OCI-LY7 (cell line): ENCODE measurements at regions not wholly inside any gene's neighbourhood (a gene's known extent, or its start where the extent isn't known, plus 50 kb on each side); places are given as distances from the start of the nearest gene placed in this dataset.

ENCODE experiments used
- BruUV-seq: library from RNA; stranded (reverse); fragments of 400-500 nt; replicated peaks from 2 replicates; lab custom pipeline; 2021; lab: Mats Ljungman, UMichigan
- CTCF ChIA-PET: fragments of 300-600 bp; sonication (Branson Sonifier 250); formaldehyde crosslinking; loops from one replicate; lab custom pipeline; 2022; ENCODE audit warnings: antibody characterized with exemption; ENCODE audit not compliant: unreplicated experiment; lab: Charles Lee
- POLR2A ChIA-PET: fragments of 300-600 bp; sonication (Branson Sonifier 250); formaldehyde crosslinking; loops from one replicate; lab custom pipeline; 2022; ENCODE audit warnings: antibody characterized with exemption; lab: Charles Lee
- DNase-seq: peaks from one replicate; pipeline ENCODE4 v3.0.0-alpha.2; 2015; ENCODE audit warnings: low spot score
- H2AFZ ChIP-seq: fragments of 200-600 bp; sonication (generic), shearing (Covaris generic); 2 replicates; pipeline ENCODE4 v1.6.1; 2014; ENCODE audit warnings: mild to moderate bottlenecking, antibody characterized with exemption, low read length, moderate library complexity
- H3K27ac ChIP-seq: fragments of 200-600 bp; sonication (generic); 2 replicates; pipeline ENCODE4 v1.5.1; 2014; ENCODE audit warnings: mixed run types, low read depth, mild to moderate bottlenecking, moderate library complexity, low read length, inconsistent platforms; ENCODE audit not compliant: poor library complexity, severe bottlenecking
- H3K36me3 ChIP-seq: fragments of 200-600 bp; sonication (generic); 2 replicates; pipeline ENCODE4 v1.6.1; 2014; ENCODE audit warnings: mild to moderate bottlenecking, antibody characterized with exemption, low read length, moderate library complexity, mixed read lengths; ENCODE audit not compliant: insufficient read depth
- H3K4me1 ChIP-seq: fragments of 200-600 bp; sonication (generic); 2 replicates; pipeline ENCODE4 v1.5.1; 2014; ENCODE audit warnings: mild to moderate bottlenecking, low read length; ENCODE audit not compliant: insufficient read depth, poor library complexity, severe bottlenecking
- H3K4me2 ChIP-seq: fragments of 200-600 bp; sonication (generic); 2 replicates; pipeline ENCODE4 v1.6.1; 2014; ENCODE audit warnings: mild to moderate bottlenecking, low read length
- H3K4me3 ChIP-seq: fragments of 200-600 bp; sonication (generic); 2 replicates; pipeline ENCODE4 v1.5.1; 2014; ENCODE audit warnings: mild to moderate bottlenecking, low read depth, low read length; ENCODE audit not compliant: poor library complexity, severe bottlenecking
- H3K79me2 ChIP-seq: fragments of 200-600 bp; sonication (generic); 2 replicates; pipeline ENCODE4 v1.6.1; 2016; ENCODE audit warnings: low read depth, mild to moderate bottlenecking, low read length, moderate library complexity, mixed read lengths; ENCODE audit not compliant: insufficient read depth
- H3K9me2 ChIP-seq: fragments of 200-600 bp; sonication (generic); 2 replicates; pipeline ENCODE4 v1.6.1; 2016; ENCODE audit warnings: mild to moderate bottlenecking, low read length, mixed read lengths; ENCODE audit not compliant: insufficient read depth
- H3K9me3 ChIP-seq: fragments of 200-600 bp; sonication (generic); 2 replicates; pipeline ENCODE4 v1.6.1; 2014; ENCODE audit warnings: mild to moderate bottlenecking, mixed run types, low read length, mixed read lengths
- H4K20me1 ChIP-seq: fragments of 200-600 bp; sonication (generic); 2 replicates; pipeline ENCODE4 v1.6.1; 2014; ENCODE audit warnings: mild to moderate bottlenecking, antibody characterized with exemption, low read length, moderate library complexity, mixed read lengths; ENCODE audit not compliant: insufficient read depth
- CTCF ChIP-seq: fragments of 200-600 bp; sonication (generic); conservative IDR thresholded peaks from 2 replicates; pipeline ENCODE4 v1.5.1; 2014; ENCODE audit warnings: mild to moderate bottlenecking, antibody characterized with exemption, low read length, moderate library complexity, mixed read lengths
- EZH2phosphoT487 ChIP-seq: fragments of 200-600 bp; sonication (generic); IDR thresholded peaks from 2 replicates; pipeline ENCODE4 v1.6.1; 2018; ENCODE audit warnings: low read depth, borderline replicate concordance, mild to moderate bottlenecking, mixed run types, antibody characterized with exemption, low read length, moderate library complexity, mixed read lengths
- intact Hi-C: fragments of 100-400 bp; cut with micrococcal nuclease; formaldehyde crosslinking; loops from one replicate; pipeline ENCODE4 v1.10.0; 2022; ENCODE audit not compliant: unreplicated experiment

- no peak overlapping the region for H3K27ac ChIP-seq
- intact Hi-C loops: no loop called here
- H3K9me2 ChIP-seq: no peaks in the 10 kb centered on the region
- H2AFZ ChIP-seq: no peak overlapping the region
- no peak for DNase-seq
- no peaks in the 10 kb centered on the region for H3K36me3 ChIP-seq
- no peak overlapping the region for H3K4me2 ChIP-seq
- H3K79me2 ChIP-seq: no peaks in the 10 kb centered on the region
- ChIA-PET CTCF (no interaction called here), POLR2A (no interaction called here)
- no peak overlapping the region for H3K4me3 ChIP-seq
- no TSS peak for BruUV-seq
- H3K4me1 ChIP-seq: peaks cover 28% of the 10 kb centered on the region
- no peaks in the 10 kb centered on the region for H4K20me1 ChIP-seq
- TF ChIP-seq EZH2phosphoT487: no peak
- no peak for TF ChIP-seq CTCF
- H3K9me3 ChIP-seq: no peaks in the 10 kb centered on the region
Observed at GRCh38 chr21:33971492-33972013, 55.9 kb upstream of the ATP5PO start.

- POLR2A ChIA-PET: interaction anchor here (0.7 to 1.7 kb wide), 4 partner anchors 8 to 51 kb away, joined by 3 to 9 read pairs (median 5); no protein-coding TSS in a partner anchor
- Histone ChIP-seq H3K4me1 (peaks cover 11% of the 10 kb centered on the region), H3K9me3 (no peaks in the 10 kb centered on the region), H3K27ac (no peak overlapping the region), H4K20me1 (no peaks in the 10 kb centered on the region), H3K36me3 (no peaks in the 10 kb centered on the region), H2AFZ (no peak overlapping the region), H3K4me2 (no peak overlapping the region), H3K79me2 (no peaks in the 10 kb centered on the region), H3K9me2 (no peaks in the 10 kb centered on the region), H3K4me3 (no peak overlapping the region)
- DNase-seq: no peak
- intact Hi-C loops: loop anchor here (2.0 kb wide), 1 partner anchor 51 kb away; no protein-coding TSS in a partner anchor
- no peak for TF ChIP-seq EZH2phosphoT487
- TF ChIP-seq CTCF: no peak
- CTCF ChIA-PET: interaction anchor here (0.5 to 0.9 kb wide), 2 partner anchors 45 to 368 kb away, joined by 3 to 4 read pairs; no protein-coding TSS in a partner anchor
- no TSS peak for BruUV-seq
Observed at GRCh38 chr21:33969581-33969980, 54.0 kb upstream of the ATP5PO start.

- H3K27ac ChIP-seq: no peak overlapping the region
- no peak overlapping the region for H3K4me3 ChIP-seq
- POLR2A ChIA-PET: interaction anchor here (0.6 to 1.7 kb wide), 6 partner anchors 9 to 380 kb away, joined by 3 to 9 read pairs (median 4); no protein-coding TSS in a partner anchor
- no peak for DNase-seq
- intact Hi-C loops: loop anchor here (2.0 kb wide), 1 partner anchor 52 kb away; no protein-coding TSS in a partner anchor
- no peaks in the 10 kb centered on the region for H4K20me1 ChIP-seq
- CTCF ChIA-PET: interaction anchor here (0.9 kb wide), 1 partner anchor 45 kb away, joined by 4 read pairs; no protein-coding TSS in a partner anchor
- peak overlapping the region; percentile 100 for H2AFZ ChIP-seq
- no peaks in the 10 kb centered on the region for H3K9me3 ChIP-seq
- no peak overlapping the region for H3K4me2 ChIP-seq
- H3K36me3 ChIP-seq: no peaks in the 10 kb centered on the region
- TF ChIP-seq EZH2phosphoT487: no peak
- TF ChIP-seq CTCF: no peak
- H3K9me2 ChIP-seq: no peaks in the 10 kb centered on the region
- peaks cover 11% of the 10 kb centered on the region for H3K4me1 ChIP-seq
- no peaks in the 10 kb centered on the region for H3K79me2 ChIP-seq
- no TSS peak for BruUV-seq
Observed at GRCh38 chr21:33968995-33969348, 53.4 kb upstream of the ATP5PO start.
